Ovary (tissue), 3 donors: ENCODE measurements at regions not wholly inside any gene's neighbourhood (a gene's known extent, or its start where the extent isn't known, plus 50 kb on each side); places are given as distances from the start of the nearest gene placed in this dataset.

ENCODE experiments used
- POLR2A ChIP-seq: fragments of 450-650 bp; IDR thresholded peaks from one replicate; pipeline ENCODE4 v1.6.1; 2017; ENCODE audit warnings: antibody characterized with exemption, mild to moderate bottlenecking, moderate library complexity
- TF ChIP-seq, protein P1 (sequence below), 3 donors: fragments of 450-650 bp in 2 of 3; fragments of 200-600 bp in 1 of 3; IDR thresholded peaks; one replicate each; pipeline versions ENCODE4 v1.5.1 to v1.8.0; 2016 to 2022; ENCODE audit warnings: antibody characterized with exemption in 3 of 3, mild to moderate bottlenecking in 1 of 3
- donor health status: DM: no; HTN: no; CAD: no.

DNA sequence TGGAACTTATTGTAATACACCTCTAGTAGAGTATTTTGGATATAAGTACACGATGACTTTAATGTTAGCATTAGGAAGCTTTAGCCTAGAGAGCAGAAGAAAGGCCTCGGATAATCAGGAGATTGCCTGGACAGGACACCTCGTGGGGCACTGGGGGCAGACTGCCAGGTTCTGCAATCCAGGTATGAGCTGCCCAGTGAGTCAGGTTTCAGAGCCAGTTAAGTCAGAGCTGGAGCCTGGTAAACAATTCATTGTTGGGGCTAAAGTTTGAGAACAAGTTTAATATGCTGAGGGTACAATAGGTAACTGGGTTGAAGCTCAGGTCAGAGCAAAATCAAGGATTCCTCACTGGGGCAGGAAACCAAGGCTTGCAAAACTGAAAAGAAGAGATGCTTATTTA is 107.4 kb downstream of the RERGL start:
- TF ChIP-seq POLR2A: no peak
- TF ChIP-seq, protein P1, sequence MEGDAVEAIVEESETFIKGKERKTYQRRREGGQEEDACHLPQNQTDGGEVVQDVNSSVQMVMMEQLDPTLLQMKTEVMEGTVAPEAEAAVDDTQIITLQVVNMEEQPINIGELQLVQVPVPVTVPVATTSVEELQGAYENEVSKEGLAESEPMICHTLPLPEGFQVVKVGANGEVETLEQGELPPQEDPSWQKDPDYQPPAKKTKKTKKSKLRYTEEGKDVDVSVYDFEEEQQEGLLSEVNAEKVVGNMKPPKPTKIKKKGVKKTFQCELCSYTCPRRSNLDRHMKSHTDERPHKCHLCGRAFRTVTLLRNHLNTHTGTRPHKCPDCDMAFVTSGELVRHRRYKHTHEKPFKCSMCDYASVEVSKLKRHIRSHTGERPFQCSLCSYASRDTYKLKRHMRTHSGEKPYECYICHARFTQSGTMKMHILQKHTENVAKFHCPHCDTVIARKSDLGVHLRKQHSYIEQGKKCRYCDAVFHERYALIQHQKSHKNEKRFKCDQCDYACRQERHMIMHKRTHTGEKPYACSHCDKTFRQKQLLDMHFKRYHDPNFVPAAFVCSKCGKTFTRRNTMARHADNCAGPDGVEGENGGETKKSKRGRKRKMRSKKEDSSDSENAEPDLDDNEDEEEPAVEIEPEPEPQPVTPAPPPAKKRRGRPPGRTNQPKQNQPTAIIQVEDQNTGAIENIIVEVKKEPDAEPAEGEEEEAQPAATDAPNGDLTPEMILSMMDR (IDR thresholded peaks at IDR 0.05): no peak
